Mammary epithelial cell (primary cell): ENCODE measurements at regions not wholly inside any gene's neighbourhood (a gene's known extent, or its start where the extent isn't known, plus 50 kb on each side); places are given as distances from the start of the nearest gene placed in this dataset.
"Not testable (repeated sequence)": the region's sequence is repeated elsewhere in the genome, so short reads cannot be mapped to it uniquely, and the experiment has no call there.

ENCODE experiments used
- CTCF ChIP-seq, 2 donors: IDR thresholded peaks in 1 of 2; conservative IDR thresholded peaks in 1 of 2; 2 replicates each; pipeline ENCODE4 v1.5.1; 2011 to 2012; ENCODE audit warnings: inconsistent platforms in 2 of 2, low read length in 2 of 2, mild to moderate bottlenecking in 2 of 2, control low read depth in 1 of 2, low read depth in 1 of 2; ENCODE audit not compliant: insufficient read depth in 1 of 2; ENCODE audit errors: extremely low read depth in 1 of 2
- EZH2 ChIP-seq: IDR thresholded peaks from 2 replicates; pipeline ENCODE4 v1.6.1; 2012; ENCODE audit warnings: low read length, inconsistent platforms, borderline replicate concordance

GRCh38 chr2:89102587-89102986, 411.1 kb downstream of the RPIA start:
- not testable (repeated sequence) for TF ChIP-seq CTCF (conservative IDR thresholded peaks at IDR 0.05 in 1 of 2, IDR thresholded peaks at IDR 0.05 in 1 of 2; ENCODE audit: extremely low read depth in 1 of 2, insufficient read depth in 1 of 2, low read depth in 1 of 2, low read length in 2 of 2); EZH2
